ENCODE measurements at regions not wholly inside any gene's neighbourhood (a gene's known extent, or its start where the extent isn't known, plus 50 kb on each side); places are given as distances from the start of the nearest gene placed in this dataset.
"Not testable (repeated sequence)": the region's sequence is repeated elsewhere in the genome, so short reads cannot be mapped to it uniquely, and the experiment has no call there.

- ChIA-PET CTCF (interaction anchor here (1.4 kb wide), 1 partner anchor 12 kb away, joined by 3 read pairs; no protein-coding TSS in a partner anchor), POLR2A (no interaction called here)
- Histone ChIP-seq H3K79me2 (ENCODE audit: insufficient read depth) (no peaks in the 10 kb centered on the region), H3K4me3 (ENCODE audit: low read depth in 2 of 2, low read length in 1 of 2) (no peak overlapping the region), H2AFZ (ENCODE audit: low read depth) (no peak overlapping the region), H3F3A (replicated peaks; ENCODE audit: insufficient read depth) (no peaks in the 10 kb centered on the region), H3K9me3 (no peaks in the 10 kb centered on the region), H3K9ac (no peak overlapping the region), H3K36me3 (replicated peaks in 1 of 2; ENCODE audit: control insufficient read depth in 1 of 2, insufficient read depth in 2 of 2, low read length in 1 of 2) (no peaks in the 10 kb centered on the region), H4K20me1 (ENCODE audit: insufficient read depth) (no peaks in the 10 kb centered on the region), H3K9me2 (no peaks in the 10 kb centered on the region), H3K27ac (ENCODE audit: low read depth in 2 of 2, low read length in 1 of 2) (no peak overlapping the region), H3K4me1 (ENCODE audit: control insufficient read depth in 1 of 2, insufficient read depth in 2 of 2, low read depth in 1 of 2, low read length in 1 of 2) (no peaks in the 10 kb centered on the region), H3K4me2 (no peak overlapping the region), H3K27me3 (ENCODE audit: insufficient read depth) (no peaks in the 10 kb centered on the region)
- 50% methylated on average over 3 of the region's 3 CpGs for WGBS (ENCODE audit: low lambda C conversion rate)
- DNase-seq, result no peak
- TF ChIP-seq, protein P1, sequence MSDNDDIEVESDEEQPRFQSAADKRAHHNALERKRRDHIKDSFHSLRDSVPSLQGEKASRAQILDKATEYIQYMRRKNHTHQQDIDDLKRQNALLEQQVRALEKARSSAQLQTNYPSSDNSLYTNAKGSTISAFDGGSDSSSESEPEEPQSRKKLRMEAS (IDR thresholded peaks at IDR 0.05; ENCODE audit: low read depth), result no peak
- TF ChIP-seq EZH2phosphoT487 (IDR thresholded peaks at IDR 0.05; ENCODE audit: borderline replicate concordance, low read depth) (no peak), MXI1 (IDR thresholded peaks at IDR 0.05; ENCODE audit: low read depth, low read length) (no peak), ZBTB33 (IDR thresholded peaks at IDR 0.05; ENCODE audit: borderline replicate concordance, low read depth) (no peak), USF2 (IDR thresholded peaks at IDR 0.05; ENCODE audit: borderline replicate concordance, low read depth, low read length) (no peak), MEF2A (IDR thresholded peaks at IDR 0.05; ENCODE audit: borderline replicate concordance, low read depth) (no peak), GATA2 (CRISPR knock-in tag; IDR thresholded peaks at IDR 0.05) (no peak), RFX5 (IDR thresholded peaks at IDR 0.05; ENCODE audit: low read length) (no peak), NRF1 (IDR thresholded peaks at IDR 0.05; ENCODE audit: low read depth, low read length) (no peak), RXRA (IDR thresholded peaks at IDR 0.05; ENCODE audit: borderline replicate concordance, low read depth) (no peak), POLR2AphosphoS5 (IDR thresholded peaks at IDR 0.05; ENCODE audit: low read depth, low read length) (no peak), RCOR1 (IDR thresholded peaks at IDR 0.05; ENCODE audit: low read length) (no peak), CTCF (IDR thresholded peaks at IDR 0.05) (no peak), IRF3 (IDR thresholded peaks at IDR 0.05; ENCODE audit: low read depth, low read length) (no peak), CHD2 (IDR thresholded peaks at IDR 0.05; ENCODE audit: low read length, partially characterized antibody) (no peak), SMC3 (IDR thresholded peaks at IDR 0.05; ENCODE audit: low read depth, low read length) (no peak), FOXM1 (IDR thresholded peaks at IDR 0.05; ENCODE audit: low read depth) (no peak), FOXJ3 (CRISPR knock-in tag; IDR thresholded peaks at IDR 0.05) (no peak), TAF1 (IDR thresholded peaks at IDR 0.05; ENCODE audit: borderline replicate concordance, low read depth, low read length) (no peak), TEAD4 (IDR thresholded peaks at IDR 0.05; ENCODE audit: borderline replicate concordance, insufficient read depth) (no peak)
Observed at GRCh38 chr6:102812242-102812641, 1418.7 kb downstream of the GRIK2 start.

DNA sequence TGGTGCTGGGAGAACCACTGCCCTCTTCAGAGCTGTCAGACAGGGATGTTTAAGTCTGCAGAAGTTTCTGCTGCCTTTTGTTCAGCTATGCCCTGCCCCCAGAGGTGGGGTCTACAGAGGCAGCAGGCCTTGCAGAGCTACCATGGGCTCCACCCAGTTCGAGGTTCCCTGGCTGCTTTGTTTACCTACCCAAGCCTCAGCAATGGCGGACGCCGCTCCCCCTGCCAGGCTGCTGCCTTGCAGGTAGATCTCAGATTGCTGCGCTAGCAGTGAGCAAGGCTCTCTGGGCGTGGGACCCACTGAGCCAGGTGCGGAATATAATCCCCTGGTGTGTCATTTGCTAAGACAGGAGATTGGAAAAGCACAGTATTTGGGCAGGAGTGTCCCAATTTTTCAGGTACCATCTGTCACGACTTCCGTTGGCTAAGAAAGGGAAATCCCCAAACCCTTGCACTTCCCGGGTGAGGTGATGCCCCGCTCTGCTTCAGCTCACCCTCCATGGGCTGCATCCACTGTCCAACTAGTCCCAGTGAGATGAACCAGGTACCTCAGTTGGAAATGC is 1415.5 kb downstream of the GRIK2 start:
- H3K4me1 ChIP-seq (ENCODE audit: control insufficient read depth in 1 of 2, insufficient read depth in 2 of 2, low read depth in 1 of 2, low read length in 1 of 2); H3K79me2 ChIP-seq (ENCODE audit: insufficient read depth); H3K4me2 ChIP-seq; H3K27me3 ChIP-seq (ENCODE audit: insufficient read depth); H3K9ac ChIP-seq; H3F3A ChIP-seq (replicated peaks; ENCODE audit: insufficient read depth); H3K9me2 ChIP-seq; H4K20me1 ChIP-seq (ENCODE audit: insufficient read depth); H3K27ac ChIP-seq (ENCODE audit: low read depth in 2 of 2, low read length in 1 of 2); H2AFZ ChIP-seq (ENCODE audit: low read depth); POLR2A ChIA-PET; H3K36me3 ChIP-seq (replicated peaks in 1 of 2; ENCODE audit: control insufficient read depth in 1 of 2, insufficient read depth in 2 of 2, low read length in 1 of 2); DNase-seq; H3K9me3 ChIP-seq; CTCF ChIA-PET; H3K4me3 ChIP-seq (ENCODE audit: low read depth in 2 of 2, low read length in 1 of 2): not testable (repeated sequence)
- WGBS (ENCODE audit: low lambda C conversion rate), result 69% methylated on average over 10 of the region's 11 CpGs
